Cerebellar cortex (tissue), 1 donor: ENCODE measurements at regions not wholly inside any gene's neighbourhood (a gene's known extent, or its start where the extent isn't known, plus 50 kb on each side); places are given as distances from the start of the nearest gene placed in this dataset.

ENCODE experiments used
- DNase-seq: peaks from one replicate; pipeline ENCODE4 v3.0.0-alpha.2; 2015; ENCODE audit warnings: low spot score

DNA sequence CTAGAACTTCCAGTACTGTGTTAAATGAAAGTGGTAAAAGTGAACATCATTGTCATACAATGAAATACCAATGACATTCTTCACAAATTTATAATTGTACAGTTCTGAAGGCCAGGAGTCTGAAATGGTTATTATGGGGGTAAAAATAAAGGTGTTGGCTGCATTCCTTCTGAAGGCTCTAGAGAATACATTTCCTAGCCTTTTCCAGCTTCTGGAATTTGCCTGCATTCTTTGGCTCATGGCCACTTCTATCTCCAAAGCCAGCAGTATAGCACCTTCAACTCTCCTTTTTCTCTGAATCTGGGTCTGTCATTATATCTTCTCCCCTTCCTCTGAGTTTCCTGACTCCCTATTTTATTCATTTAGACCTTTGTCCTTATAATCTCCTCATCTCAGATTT, 1232.7 kb upstream of the TENM4 start:
- DNase-seq: no peak

- DNase-seq: no peak
Measured at GRCh38 chr11:80669620-80670019, 1228.8 kb upstream of the TENM4 start.

DNA sequence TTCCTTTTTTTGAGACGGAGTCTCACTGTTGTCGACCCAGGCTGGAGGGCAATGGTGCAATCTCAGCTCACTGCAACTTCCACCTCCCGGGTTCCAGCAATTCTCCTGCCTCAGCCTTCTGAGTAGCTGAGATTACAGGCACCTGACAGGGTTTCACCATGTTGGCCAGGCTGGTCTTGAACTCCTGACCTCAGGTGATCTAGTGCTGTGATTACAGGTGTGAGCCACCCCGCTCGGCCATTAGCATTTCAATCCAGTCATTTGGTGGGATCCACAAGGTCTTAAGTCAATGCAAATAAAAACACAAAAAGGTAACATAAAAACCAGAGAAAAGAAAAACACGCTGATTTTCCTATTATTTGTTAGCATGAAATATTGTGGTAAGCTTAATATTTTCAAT, 1227.2 kb upstream of the TENM4 start:
- no peak for DNase-seq

DNA sequence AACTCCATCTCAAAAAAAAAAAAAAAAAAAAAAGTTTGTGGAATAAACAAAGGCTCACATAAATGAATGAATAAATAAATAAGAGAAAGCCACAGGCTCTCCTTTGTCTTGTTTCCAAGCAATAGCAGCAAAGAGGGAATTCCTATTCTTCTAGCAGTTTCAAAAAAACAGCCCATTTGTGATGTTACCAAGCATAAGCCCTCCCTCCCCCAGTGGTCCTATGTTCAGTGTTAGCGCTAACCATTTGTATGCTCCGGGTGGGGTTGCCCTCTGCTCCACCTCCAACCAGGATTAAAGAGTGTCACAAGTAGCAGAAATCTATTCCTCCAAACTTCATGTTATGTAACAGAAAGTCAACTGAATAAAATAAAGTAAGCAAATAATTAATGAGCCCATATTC, 1215.0 kb upstream of the TENM4 start:
- no peak for DNase-seq

- DNase-seq: no peak
Measured at GRCh38 chr11:80650966-80651365, 1210.1 kb upstream of the TENM4 start.

GRCh38 chr11:80649186-80649585, 1208.4 kb upstream of the TENM4 start:
- DNase-seq: no peak

- DNase-seq: no peak
Measured at GRCh38 chr11:80638296-80638695, 1197.5 kb upstream of the TENM4 start.

DNA sequence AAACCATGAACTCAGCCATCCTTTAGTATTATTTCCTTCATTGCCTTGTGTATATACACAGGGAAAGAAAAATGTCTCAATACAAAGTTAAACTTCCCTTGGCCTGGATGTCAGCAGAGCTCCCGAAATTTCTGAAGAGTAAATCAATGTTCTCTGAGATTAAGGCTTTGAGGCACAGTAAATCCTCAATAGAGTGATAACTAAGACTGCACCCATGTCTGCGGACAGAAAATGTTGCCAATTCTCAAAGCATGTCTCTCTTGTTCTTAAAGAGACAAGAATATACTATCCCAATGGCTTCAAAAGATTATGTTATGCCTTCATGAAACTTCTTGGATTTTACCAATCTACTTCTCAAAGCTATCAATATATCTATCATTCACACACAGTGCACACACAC, 1196.7 kb upstream of the TENM4 start:
- no peak for DNase-seq

- DNase-seq: no peak
Measured at GRCh38 chr11:80636999-80637398, 1196.2 kb upstream of the TENM4 start.

DNA sequence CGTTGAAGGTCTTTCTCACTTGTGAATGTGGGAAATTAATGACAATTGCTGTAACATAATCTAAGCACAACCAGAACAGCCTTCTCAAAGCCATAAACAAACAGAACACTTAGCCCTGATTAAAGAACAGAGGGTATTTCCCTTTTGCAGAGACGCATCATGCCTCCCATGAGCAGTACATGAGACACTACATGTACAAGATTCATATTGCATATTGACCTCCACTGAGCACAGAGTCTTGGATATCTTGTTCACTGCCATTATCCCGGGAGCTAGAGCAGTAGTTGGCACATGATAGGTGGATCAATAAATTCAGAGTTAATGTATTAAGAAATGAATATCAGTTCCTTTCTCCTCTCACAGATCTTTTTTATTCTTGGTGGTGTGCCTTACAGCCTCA, 1194.3 kb upstream of the TENM4 start:
- DNase-seq: no peak

GRCh38 chr11:80632691-80633090, 1191.9 kb upstream of the TENM4 start:
- DNase-seq: no peak

DNA sequence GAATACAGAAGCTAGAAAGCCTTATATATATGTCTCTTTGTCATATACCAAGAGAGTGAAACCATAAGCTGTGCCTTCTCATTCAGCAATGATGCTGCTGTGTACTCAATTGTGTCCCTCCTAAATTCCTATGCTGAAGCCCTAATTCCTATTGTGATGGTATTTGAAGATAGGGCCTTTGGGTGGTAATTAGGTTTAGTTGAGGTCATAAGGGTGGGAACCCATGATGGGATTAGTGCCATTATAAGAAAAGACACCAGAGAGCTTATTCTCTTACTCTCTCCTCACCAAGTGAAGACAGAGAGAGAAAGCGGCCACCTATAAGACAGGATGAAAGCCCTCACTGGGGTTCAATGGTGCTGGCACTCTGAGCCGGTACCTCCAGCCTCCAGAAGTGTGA, 1191.3 kb upstream of the TENM4 start:
- DNase-seq: no peak

GRCh38 chr11:80629466-80629865, 1188.6 kb upstream of the TENM4 start:
- no peak for DNase-seq

DNA sequence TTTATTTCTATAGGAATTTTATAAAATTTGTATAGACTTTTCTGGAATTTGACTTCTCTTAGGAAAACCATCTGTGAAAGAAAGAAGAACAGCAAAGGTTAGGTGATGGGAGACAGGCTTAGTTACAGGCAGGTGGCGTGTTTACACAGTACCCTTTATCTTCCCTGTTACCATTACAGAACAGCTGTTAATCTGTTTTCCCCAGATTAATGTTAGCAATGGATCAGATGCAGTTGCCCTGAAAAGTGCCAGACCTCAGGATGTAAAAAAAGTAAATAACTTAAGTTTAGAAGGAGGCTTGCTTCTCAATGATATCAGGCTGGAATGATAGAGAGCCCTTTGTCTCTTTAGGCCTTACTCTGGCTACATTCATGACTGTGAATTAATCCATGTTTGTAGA, 1186.5 kb upstream of the TENM4 start:
- no peak for DNase-seq

DNA sequence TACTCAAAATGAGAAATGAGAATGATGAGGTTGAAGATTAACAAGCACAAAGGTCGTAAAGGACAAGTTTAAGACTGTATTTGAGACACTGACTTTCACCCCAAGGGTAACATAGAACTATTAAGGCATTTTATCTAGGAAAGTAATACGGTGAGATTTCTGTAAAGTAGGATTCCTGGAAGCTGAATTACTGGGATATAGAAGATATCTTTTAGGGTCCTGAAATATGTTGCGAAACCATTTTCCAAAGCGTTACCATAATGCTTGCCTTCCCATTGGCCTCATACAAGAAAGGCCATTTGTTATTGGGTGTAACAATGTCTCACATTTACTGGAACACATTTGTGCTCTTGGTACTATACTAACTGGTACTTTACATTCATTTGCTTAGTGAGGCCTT, 1185.9 kb upstream of the TENM4 start:
- no peak for DNase-seq

GRCh38 chr11:80625563-80625962, 1184.7 kb upstream of the TENM4 start:
- no peak for DNase-seq

DNA sequence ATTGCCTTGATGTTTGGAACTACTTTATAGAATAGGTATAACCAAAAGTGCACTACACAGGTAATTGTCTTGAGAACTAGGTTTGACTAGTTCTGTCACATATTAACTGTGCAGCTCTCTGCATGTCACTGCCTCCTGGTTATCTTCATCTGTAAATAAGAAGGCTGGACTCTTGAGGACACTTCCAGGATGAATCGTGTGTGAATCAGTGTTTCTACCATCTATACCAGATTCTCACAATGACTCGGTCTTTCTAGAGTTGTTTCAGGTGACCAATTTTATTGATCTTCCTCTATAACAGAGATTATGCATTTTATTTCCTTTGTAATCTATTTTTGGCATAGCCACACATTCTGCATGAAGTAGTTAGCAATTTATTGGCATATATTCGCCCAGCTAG, 1181.0 kb upstream of the TENM4 start:
- DNase-seq: no peak

GRCh38 chr11:80620867-80621266, 1180.0 kb upstream of the TENM4 start:
- no peak for DNase-seq

DNA sequence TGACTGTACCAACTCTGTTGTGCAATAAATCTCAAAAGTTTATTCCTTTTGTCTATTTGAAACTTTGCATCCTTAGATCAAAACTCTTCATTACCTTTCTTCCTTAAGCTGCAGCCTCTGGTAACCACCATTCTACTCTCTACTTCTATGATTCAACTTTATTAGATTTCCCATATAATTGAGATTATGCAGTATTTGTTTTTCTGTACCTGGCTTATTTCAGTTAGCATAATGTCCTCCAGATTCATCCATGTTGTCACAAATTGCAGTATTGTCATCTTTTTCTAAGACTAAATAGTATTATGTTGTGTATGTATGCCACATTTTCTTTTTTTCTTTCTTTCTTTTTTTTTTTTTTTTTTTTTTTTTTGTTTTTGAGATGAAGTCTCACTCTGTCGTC, 1176.3 kb upstream of the TENM4 start:
- no peak for DNase-seq

DNA sequence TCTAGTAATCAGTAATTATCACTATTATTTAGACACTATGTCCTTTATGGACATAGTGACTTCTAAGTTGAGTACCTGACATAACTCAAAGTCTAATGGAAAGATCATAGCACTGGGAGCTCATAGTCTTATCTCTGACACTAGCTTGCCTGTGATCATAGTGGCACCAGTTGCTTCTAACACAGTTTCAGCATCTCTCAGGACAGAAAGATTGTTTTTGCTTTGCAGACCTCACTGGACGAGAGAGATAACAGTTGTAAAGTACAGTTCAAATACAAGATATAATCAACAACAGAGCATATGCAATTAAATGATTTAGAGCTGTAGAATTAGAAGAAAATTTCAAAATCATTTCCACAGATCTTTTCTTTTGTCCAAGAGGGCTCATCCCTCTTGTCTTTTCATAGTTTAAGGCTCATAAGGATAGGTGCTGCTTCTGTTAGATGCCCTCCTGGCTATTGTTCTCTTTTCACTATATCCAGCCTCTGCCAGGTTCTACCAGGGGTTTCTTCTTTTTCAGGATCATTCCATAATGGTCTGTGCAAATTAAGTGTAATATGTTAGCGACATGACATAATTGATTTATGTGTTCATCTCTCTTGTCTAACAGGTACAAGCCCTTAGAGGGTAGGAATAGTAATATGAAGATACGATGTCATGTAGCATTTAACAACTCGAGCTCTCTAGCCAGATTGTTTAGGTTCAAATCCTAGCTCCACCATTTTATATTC, 1175.4 kb upstream of the TENM4 start:
- no peak for DNase-seq

DNA sequence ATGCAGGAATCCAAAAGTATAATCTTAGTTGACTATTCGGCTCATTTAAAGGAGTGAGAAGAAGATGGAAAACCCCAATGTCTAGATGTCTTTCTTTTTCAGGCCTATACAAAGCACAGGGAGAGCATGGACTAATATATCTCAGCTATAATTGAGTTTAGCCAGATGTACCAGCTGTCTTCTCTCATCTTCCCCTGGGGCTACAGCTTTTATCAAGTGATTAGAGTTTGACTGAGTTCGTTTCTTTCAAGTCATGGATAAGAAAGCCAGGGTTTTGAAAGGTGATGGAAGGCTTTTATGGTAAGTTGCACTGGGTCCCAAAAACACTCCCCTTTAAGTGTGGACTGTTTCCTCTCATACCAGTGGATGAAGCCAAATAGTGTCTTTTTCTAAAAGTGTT, 1172.8 kb upstream of the TENM4 start:
- no peak for DNase-seq

DNA sequence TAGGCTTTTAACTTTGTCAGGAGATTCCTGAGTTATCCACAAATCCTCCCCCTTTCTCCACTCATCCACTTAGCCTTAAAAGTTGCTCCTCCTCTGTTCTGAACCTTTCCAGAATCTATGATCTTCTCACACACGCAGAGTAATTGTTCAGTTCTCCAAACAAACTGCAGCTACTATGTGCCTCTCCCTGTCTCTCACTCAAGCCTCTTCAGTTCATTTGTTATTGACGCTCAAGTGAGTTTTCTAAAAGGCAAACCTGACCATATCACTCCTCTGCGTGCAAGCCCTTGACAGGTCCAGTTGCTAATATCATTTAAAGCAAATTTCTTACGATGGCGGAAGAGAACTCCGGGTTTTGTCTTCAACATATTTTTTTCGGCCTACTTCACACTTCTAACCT, 1169.7 kb upstream of the TENM4 start:
- no peak for DNase-seq

- no peak for DNase-seq
Measured at GRCh38 chr11:80603472-80603871, 1162.6 kb upstream of the TENM4 start.

GRCh38 chr11:80598905-80599304, 1158.1 kb upstream of the TENM4 start:
- no peak for DNase-seq
